ACHN (cell line): ENCODE measurements at regions not wholly inside any gene's neighbourhood (a gene's known extent, or its start where the extent isn't known, plus 50 kb on each side); places are given as distances from the start of the nearest gene placed in this dataset.

ENCODE experiments used
- DNase-seq: peaks from one replicate; pipeline ENCODE4 v3.0.0-alpha.2; 2015
- in situ Hi-C: cut with HindIII; loops from 2 replicates; pipeline ENCODE4 v1.10.0; 2017; ENCODE audit warnings: low sequenced_read_pairs, low pct_ligation_motif_present, low pct_unique_long_range_greater_than_20kb

- no peak for DNase-seq
- in situ Hi-C loops, result no loop called here
These were observed 71.4 kb upstream of the DUSP22 start for GRCh38 chr6:220721-221475.

- in situ Hi-C loops, result no loop called here
- no peak for DNase-seq
These were observed 70.5 kb upstream of the DUSP22 start for GRCh38 chr6:221531-222349.

- in situ Hi-C loops, result no loop called here
These were observed 69.8 kb upstream of the DUSP22 start for GRCh38 chr6:222468-222867.

GRCh38 chr6:223136-223535 lies 69.2 kb upstream of the DUSP22 start:
- DNase-seq, result no peak
- in situ Hi-C loops, result no loop called here

More at GRCh38 chr6:222468-222867, 69.8 kb upstream of the DUSP22 start:
- no peak for DNase-seq

- in situ Hi-C loops, result no loop called here
- no peak for DNase-seq
These were observed 68.5 kb upstream of the DUSP22 start for GRCh38 chr6:223763-224162.

- DNase-seq, result no peak
- in situ Hi-C loops, result no loop called here
These were observed 67.9 kb upstream of the DUSP22 start for GRCh38 chr6:224350-224749.

GRCh38 chr6:225121-225721 lies 67.1 kb upstream of the DUSP22 start:
- no peak for DNase-seq
- in situ Hi-C loops, result no loop called here

GRCh38 chr6:225907-226306 lies 66.4 kb upstream of the DUSP22 start:
- in situ Hi-C loops, result no loop called here
- no peak for DNase-seq

- in situ Hi-C loops, result no loop called here
These were observed 65.7 kb upstream of the DUSP22 start for GRCh38 chr6:226516-227073.

GRCh38 chr6:227074-227782 lies 65.1 kb upstream of the DUSP22 start:
- in situ Hi-C loops, result no loop called here
- no peak for DNase-seq

More at GRCh38 chr6:226516-227073, 65.7 kb upstream of the DUSP22 start:
- no peak for DNase-seq

- DNase-seq, result no peak
- in situ Hi-C loops, result no loop called here
These were observed 64.4 kb upstream of the DUSP22 start for GRCh38 chr6:227812-228338.

- in situ Hi-C loops, result no loop called here
- DNase-seq, result no peak
These were observed 63.2 kb upstream of the DUSP22 start for GRCh38 chr6:228881-229651.

- in situ Hi-C loops, result no loop called here
- no peak for DNase-seq
These were observed 60.5 kb upstream of the DUSP22 start for GRCh38 chr6:231779-232178.

GRCh38 chr6:232982-233640 lies 59.2 kb upstream of the DUSP22 start:
- no peak for DNase-seq

GRCh38 chr6:234706-235372 lies 57.4 kb upstream of the DUSP22 start:
- no peak for DNase-seq
- in situ Hi-C loops, result no loop called here

More at GRCh38 chr6:232982-233640, 59.2 kb upstream of the DUSP22 start:
- in situ Hi-C loops, result no loop called here

GRCh38 chr6:235763-236360 lies 56.4 kb upstream of the DUSP22 start:
- DNase-seq, result peak; percentile 46

More at GRCh38 chr6:235763-236360, 56.4 kb upstream of the DUSP22 start:
- in situ Hi-C loops, result no loop called here
